Neuronal stem cell (in vitro differentiated cells): ENCODE measurements at regions not wholly inside any gene's neighbourhood (a gene's known extent, or its start where the extent isn't known, plus 50 kb on each side); places are given as distances from the start of the nearest gene placed in this dataset.

ENCODE experiments used
- DNase-seq: peaks from one replicate; pipeline ENCODE4 v3.0.0-alpha.2; 2013; ENCODE audit warnings: low spot score
- H2AFZ ChIP-seq: one replicate; pipeline ENCODE4 v1.6.1; 2013; ENCODE audit warnings: mild to moderate bottlenecking, low read length, inconsistent platforms
- H2AK5ac ChIP-seq: 2 replicates; pipeline ENCODE4 v1.6.1; 2013; ENCODE audit warnings: low read depth, mild to moderate bottlenecking, inconsistent platforms, low read length, moderate library complexity, mixed read lengths
- H2BK120ac ChIP-seq: 2 replicates; pipeline ENCODE4 v1.6.1; 2013; ENCODE audit warnings: low read depth, mild to moderate bottlenecking, inconsistent platforms, low read length, moderate library complexity, mixed read lengths
- H2BK12ac ChIP-seq: one replicate; pipeline ENCODE4 v1.6.1; 2013; ENCODE audit warnings: low read length, inconsistent platforms
- H2BK15ac ChIP-seq: 2 replicates; pipeline ENCODE4 v1.6.1; 2013; ENCODE audit warnings: mild to moderate bottlenecking, low read length, inconsistent platforms, mixed read lengths
- H2BK5ac ChIP-seq: one replicate; pipeline ENCODE4 v1.6.1; 2013; ENCODE audit warnings: inconsistent platforms, mild to moderate bottlenecking, low read length, moderate library complexity
- H3K14ac ChIP-seq: one replicate; pipeline ENCODE4 v1.6.1; 2013; ENCODE audit warnings: low read length, inconsistent platforms
- H3K18ac ChIP-seq: 2 replicates; pipeline ENCODE4 v1.6.1; 2013; ENCODE audit warnings: low read length, inconsistent platforms
- H3K23ac ChIP-seq: 2 replicates; pipeline ENCODE4 v1.6.1; 2013; ENCODE audit warnings: low read depth, mild to moderate bottlenecking, mixed read lengths, low read length, inconsistent platforms; ENCODE audit not compliant: poor library complexity
- H3K27ac ChIP-seq: replicated peaks from 3 replicates; pipeline ENCODE4 v1.5.1; 2013; ENCODE audit warnings: low read length, inconsistent platforms
- H3K27me3 ChIP-seq, 3 experiments: 2 replicates each; pipeline ENCODE4 v1.6.1; 2013; ENCODE audit warnings: low read length in 3 of 3, mild to moderate bottlenecking in 2 of 3, inconsistent platforms in 1 of 3, low read depth in 1 of 3, mixed read lengths in 1 of 3, moderate library complexity in 1 of 3; ENCODE audit not compliant: control insufficient read depth in 3 of 3, insufficient read depth in 3 of 3
- H3K36me3 ChIP-seq, 2 donors: replicated peaks in 1 of 2; 2 replicates each; pipeline ENCODE4 v1.6.1; 2013; ENCODE audit warnings: low read length in 2 of 2; ENCODE audit not compliant: control insufficient read depth in 2 of 2, insufficient read depth in 2 of 2
- H3K4ac ChIP-seq: 2 replicates; pipeline ENCODE4 v1.6.1; 2013; ENCODE audit warnings: inconsistent platforms, mild to moderate bottlenecking, low read length, moderate library complexity
- H3K4me1 ChIP-seq, 2 donors: 1 replicate in 1 of 2; 2 replicates in 1 of 2; pipeline ENCODE4 v1.6.1; 2013; ENCODE audit warnings: low read length in 2 of 2, low read depth in 1 of 2; ENCODE audit not compliant: control insufficient read depth in 2 of 2, insufficient read depth in 1 of 2
- H3K4me2 ChIP-seq: one replicate; pipeline ENCODE4 v1.6.1; 2013; ENCODE audit warnings: mild to moderate bottlenecking, low read length, inconsistent platforms; ENCODE audit not compliant: insufficient read depth, poor library complexity, severe bottlenecking
- H3K4me3 ChIP-seq, 2 donors: 2 replicates each; pipeline ENCODE4 v1.5.1; 2013; ENCODE audit warnings: low read length in 2 of 2, mild to moderate bottlenecking in 2 of 2, inconsistent platforms in 1 of 2, moderate library complexity in 1 of 2
- H3K79me1 ChIP-seq: one replicate; pipeline ENCODE4 v1.6.1; 2013; ENCODE audit warnings: low read depth, mild to moderate bottlenecking, inconsistent platforms, low read length, moderate library complexity
- H3K9ac ChIP-seq: one replicate; pipeline ENCODE4 v1.6.1; 2013; ENCODE audit warnings: mild to moderate bottlenecking, low read depth, low read length, inconsistent platforms; ENCODE audit not compliant: poor library complexity
- H3K9me3 ChIP-seq, 2 donors: replicated peaks in 1 of 2; 2 replicates each; pipeline versions ENCODE3 to v1.6.1; 2013; ENCODE audit warnings: low read length in 2 of 2, mild to moderate bottlenecking in 2 of 2, inconsistent platforms in 1 of 2, low read depth in 1 of 2, mixed read lengths in 1 of 2, moderate library complexity in 1 of 2; ENCODE audit not compliant: control insufficient read depth in 2 of 2, insufficient read depth in 1 of 2
- H4K8ac ChIP-seq: one replicate; pipeline ENCODE4 v1.6.1; 2013; ENCODE audit warnings: low read depth, mild to moderate bottlenecking, inconsistent platforms, low read length, moderate library complexity
- H4K91ac ChIP-seq: one replicate; pipeline ENCODE4 v1.6.1; 2013; ENCODE audit warnings: low read length, low read depth, mild to moderate bottlenecking, inconsistent platforms; ENCODE audit not compliant: poor library complexity
- WGBS, 2 donors: extraction: QIAGEN DNeasy Blood & Tissue Kit; methylation state at CpG; one replicate each; pipeline ENCODE4 v1.1.7; 2013; ENCODE audit warnings: missing lambda C conversion rate in 2 of 2, mixed read lengths in 1 of 2; ENCODE audit not compliant: insufficient read length in 2 of 2, insufficient replicate concordance in 1 of 2; ENCODE audit errors: extremely low coverage in 2 of 2; 5-methylcytosine and 5-hydroxymethylcytosine counted together

GRCh38 chr15:98134905-98135304, 174.4 kb downstream of the ARRDC4 start:
- H3K4ac ChIP-seq = no peak overlapping the region
- DNase-seq = no peak
- H4K91ac ChIP-seq = no peak overlapping the region
- no CpG with 5 or more reads among the region's 7 CpGs for WGBS, 2 donors
- no peak overlapping the region for H2AFZ ChIP-seq
- no peaks in the 10 kb centered on the region for H3K79me1 ChIP-seq
- H3K4me2 ChIP-seq = no peak overlapping the region
- no peaks in the 10 kb centered on the region for H3K9me3 ChIP-seq
- no peaks in the 10 kb centered on the region for H3K27me3 ChIP-seq
- no peak overlapping the region for H2BK120ac ChIP-seq
- H2BK15ac ChIP-seq = no peak overlapping the region
- H4K8ac ChIP-seq = no peak overlapping the region
- no peak overlapping the region for H2AK5ac ChIP-seq
- no peaks in the 10 kb centered on the region for H3K36me3 ChIP-seq
- no peaks in the 10 kb centered on the region for H3K4me1 ChIP-seq
- no peak overlapping the region for H3K14ac ChIP-seq
- no peak overlapping the region for H2BK12ac ChIP-seq
- H3K27ac ChIP-seq = no peak overlapping the region
- no peak overlapping the region for H3K9ac ChIP-seq
- no peak overlapping the region for H3K23ac ChIP-seq
- no peak overlapping the region for H2BK5ac ChIP-seq
- no peak overlapping the region for H3K4me3 ChIP-seq
- H3K18ac ChIP-seq = no peak overlapping the region

GRCh38 chr15:98138910-98139309, 178.4 kb downstream of the ARRDC4 start:
- H3K9ac ChIP-seq = no peak overlapping the region
- no peak overlapping the region for H3K18ac ChIP-seq
- no peaks in the 10 kb centered on the region for H3K79me1 ChIP-seq
- no peak overlapping the region for H2BK120ac ChIP-seq
- H4K8ac ChIP-seq = no peak overlapping the region
- no peak overlapping the region for H3K23ac ChIP-seq
- H4K91ac ChIP-seq = no peak overlapping the region
- H3K4me3 ChIP-seq = no peak overlapping the region
- H3K4me1 ChIP-seq = no peaks in the 10 kb centered on the region
- H3K36me3 ChIP-seq = no peaks in the 10 kb centered on the region
- H2AFZ ChIP-seq = no peak overlapping the region
- no peaks in the 10 kb centered on the region for H3K9me3 ChIP-seq
- no peak overlapping the region for H2BK15ac ChIP-seq
- H2BK12ac ChIP-seq = no peak overlapping the region
- H3K14ac ChIP-seq = no peak overlapping the region
- H2AK5ac ChIP-seq = no peak overlapping the region
- no peaks in the 10 kb centered on the region for H3K27me3 ChIP-seq
- no peak overlapping the region for H2BK5ac ChIP-seq
- no peak overlapping the region for H3K4me2 ChIP-seq
- no peak overlapping the region for H3K4ac ChIP-seq
- no peak overlapping the region for H3K27ac ChIP-seq
- WGBS, 2 donors = no CpG with 5 or more reads among the region's 6 CpGs
- DNase-seq = no peak

GRCh38 chr15:98139337-98139736, 178.8 kb downstream of the ARRDC4 start:
- no peak overlapping the region for H4K8ac ChIP-seq
- no peak overlapping the region for H4K91ac ChIP-seq
- no CpG with 5 or more reads among the region's 4 CpGs for WGBS, 2 donors

GRCh38 chr15:98142572-98142971, 182.1 kb downstream of the ARRDC4 start:
- H3K9me3 ChIP-seq = no peaks in the 10 kb centered on the region
- no peak for DNase-seq
- H3K18ac ChIP-seq = no peak overlapping the region
- no peaks in the 10 kb centered on the region for H3K36me3 ChIP-seq
- no peaks in the 10 kb centered on the region for H3K27me3 ChIP-seq
- no peaks in the 10 kb centered on the region for H3K4me1 ChIP-seq
- H2BK5ac ChIP-seq = no peak overlapping the region
- no peak overlapping the region for H3K4me3 ChIP-seq
- H3K9ac ChIP-seq = no peak overlapping the region
- H3K27ac ChIP-seq = no peak overlapping the region
- no peak overlapping the region for H3K23ac ChIP-seq
- WGBS, 2 donors = no CpG with 5 or more reads among the region's 2 CpGs
- H3K4ac ChIP-seq = no peak overlapping the region
- H2AFZ ChIP-seq = no peak overlapping the region
- H2BK15ac ChIP-seq = no peak overlapping the region
- no peak overlapping the region for H3K14ac ChIP-seq
- H2AK5ac ChIP-seq = no peak overlapping the region
- H3K79me1 ChIP-seq = no peaks in the 10 kb centered on the region
- no peak overlapping the region for H2BK12ac ChIP-seq
- H2BK120ac ChIP-seq = no peak overlapping the region
- no peak overlapping the region for H3K4me2 ChIP-seq
- no peak overlapping the region for H4K91ac ChIP-seq
- no peak overlapping the region for H4K8ac ChIP-seq

More at GRCh38 chr15:98139337-98139736, 178.8 kb downstream of the ARRDC4 start:
- Histone ChIP-seq H2BK15ac (no peak overlapping the region), H3K14ac (no peak overlapping the region), H3K23ac (no peak overlapping the region), H2AK5ac (no peak overlapping the region), H3K4me3 (no peak overlapping the region), H3K18ac (no peak overlapping the region), H2BK120ac (no peak overlapping the region), H3K27ac (no peak overlapping the region), H3K4me2 (no peak overlapping the region), H3K36me3 (no peaks in the 10 kb centered on the region), H3K9ac (no peak overlapping the region), H3K27me3 (no peaks in the 10 kb centered on the region), H2BK5ac (no peak overlapping the region), H2BK12ac (no peak overlapping the region), H3K4me1 (no peaks in the 10 kb centered on the region), H3K9me3 (no peaks in the 10 kb centered on the region), H3K79me1 (no peaks in the 10 kb centered on the region), H2AFZ (no peak overlapping the region), H3K4ac (no peak overlapping the region)
- DNase-seq = no peak
